H9 (cell line): ENCODE measurements at regions not wholly inside any gene's neighbourhood (a gene's known extent, or its start where the extent isn't known, plus 50 kb on each side); places are given as distances from the start of the nearest gene placed in this dataset.

ENCODE experiments used
- DNase-seq: peaks from one replicate; pipeline ENCODE4 v3.0.0-alpha.2; 2017
- H2AFZ ChIP-seq: one replicate; pipeline ENCODE4 v1.6.1; 2013; ENCODE audit warnings: mild to moderate bottlenecking, low read length, control low read depth, moderate library complexity
- H2AK5ac ChIP-seq: 2 replicates; pipeline ENCODE4 v1.6.1; 2013; ENCODE audit warnings: low read length, control low read depth, mixed read lengths; ENCODE audit not compliant: insufficient read length
- H2BK120ac ChIP-seq: one replicate; pipeline ENCODE4 v1.6.1; 2013; ENCODE audit warnings: low read depth, mild to moderate bottlenecking, low read length, control low read depth, inconsistent platforms; ENCODE audit not compliant: poor library complexity, severe bottlenecking
- H2BK12ac ChIP-seq: 2 replicates; pipeline ENCODE4 v1.6.1; 2013; ENCODE audit warnings: low read length, control low read depth, mixed read lengths, low read depth; ENCODE audit not compliant: insufficient read length
- H2BK15ac ChIP-seq: 2 replicates; pipeline ENCODE4 v1.6.1; 2013; ENCODE audit warnings: low read depth, low read length, control low read depth
- H2BK20ac ChIP-seq: one replicate; pipeline ENCODE4 v1.6.1; 2013; ENCODE audit warnings: low read depth, mild to moderate bottlenecking, low read length, control low read depth, inconsistent platforms; ENCODE audit not compliant: poor library complexity, severe bottlenecking
- H2BK5ac ChIP-seq: 2 replicates; pipeline ENCODE4 v1.6.1; 2013; ENCODE audit warnings: low read length, control low read depth, mixed read lengths; ENCODE audit not compliant: insufficient read length
- H3K14ac ChIP-seq: 2 replicates; pipeline ENCODE4 v1.6.1; 2013; ENCODE audit warnings: low read length, control low read depth; ENCODE audit not compliant: insufficient read depth
- H3K18ac ChIP-seq: 2 replicates; pipeline ENCODE4 v1.6.1; 2013; ENCODE audit warnings: low read depth, mild to moderate bottlenecking, mixed read lengths, low read length, control low read depth; ENCODE audit not compliant: insufficient read length
- H3K23ac ChIP-seq: 2 replicates; pipeline ENCODE4 v1.6.1; 2013; ENCODE audit warnings: low read length, control low read depth, mixed read lengths, low read depth; ENCODE audit not compliant: insufficient read length
- H3K23me2 ChIP-seq: 2 replicates; pipeline ENCODE4 v1.6.1; 2013; ENCODE audit warnings: low read depth, mild to moderate bottlenecking, mixed read lengths, low read length, control low read depth; ENCODE audit not compliant: insufficient read length, poor library complexity, severe bottlenecking
- H3K27ac ChIP-seq: 2 replicates; pipeline ENCODE4 v1.5.1; 2013; ENCODE audit warnings: low read length, control low read depth, mixed read lengths, low read depth; ENCODE audit not compliant: insufficient read length
- H3K27me3 ChIP-seq: 2 replicates; pipeline ENCODE4 v1.6.1; 2013; ENCODE audit warnings: low read length, control low read depth, inconsistent platforms; ENCODE audit not compliant: insufficient read depth
- H3K4ac ChIP-seq: 2 replicates; pipeline ENCODE4 v1.6.1; 2013; ENCODE audit warnings: low read depth, mild to moderate bottlenecking, control low read depth, inconsistent platforms, low read length, moderate library complexity
- H3K4me1 ChIP-seq: 2 replicates; pipeline ENCODE4 v1.6.1; 2013; ENCODE audit warnings: low read length, control low read depth, inconsistent platforms; ENCODE audit not compliant: insufficient read depth
- H3K4me2 ChIP-seq: 2 replicates; pipeline ENCODE4 v1.6.1; 2013; ENCODE audit warnings: low read length, control low read depth, mixed read lengths; ENCODE audit not compliant: insufficient read length, insufficient read depth
- H3K56ac ChIP-seq: 2 replicates; pipeline ENCODE4 v1.6.1; 2013; ENCODE audit warnings: low read depth, mild to moderate bottlenecking, mixed read lengths, low read length, control low read depth; ENCODE audit not compliant: insufficient read length
- H3K79me1 ChIP-seq: 2 replicates; pipeline ENCODE4 v1.6.1; 2013; ENCODE audit warnings: low read depth, mild to moderate bottlenecking, moderate library complexity, low read length, control low read depth, inconsistent platforms; ENCODE audit not compliant: insufficient read depth, poor library complexity, severe bottlenecking
- H3K79me2 ChIP-seq: 2 replicates; pipeline ENCODE4 v1.6.1; 2013; ENCODE audit warnings: low read length, control low read depth, inconsistent platforms; ENCODE audit not compliant: insufficient read depth
- H3K9ac ChIP-seq: 2 replicates; pipeline ENCODE4 v1.6.1; 2013; ENCODE audit warnings: low read length, control low read depth, mixed read lengths; ENCODE audit not compliant: insufficient read length; ENCODE audit errors: extremely low read depth
- H3K9me3 ChIP-seq: one replicate; pipeline ENCODE4 v1.6.1; 2013; ENCODE audit warnings: low read depth, low read length, inconsistent platforms; ENCODE audit not compliant: control insufficient read depth
- H3T11ph ChIP-seq: one replicate; pipeline ENCODE4 v1.6.1; 2013; ENCODE audit warnings: mild to moderate bottlenecking, low read length, control low read depth, inconsistent platforms
- H4K20me1 ChIP-seq: one replicate; pipeline ENCODE4 v1.6.1; 2013; ENCODE audit not compliant: control insufficient read depth, insufficient read length, insufficient read depth
- H4K5ac ChIP-seq: 2 replicates; pipeline ENCODE4 v1.6.1; 2013; ENCODE audit warnings: low read depth, mild to moderate bottlenecking, mixed read lengths, low read length, control low read depth; ENCODE audit not compliant: insufficient read length
- H4K8ac ChIP-seq: replicated peaks from 2 replicates; pipeline ENCODE4 v1.6.1; 2013; ENCODE audit warnings: low read length, control low read depth, mixed read lengths, low read depth; ENCODE audit not compliant: insufficient read length
- H4K91ac ChIP-seq: 2 replicates; pipeline ENCODE4 v1.6.1; 2013; ENCODE audit warnings: low read depth, mild to moderate bottlenecking, moderate library complexity, mixed read lengths, low read length, control low read depth; ENCODE audit not compliant: insufficient read length
- H3K27ac Mint-ChIP-seq, 3 experiments: 2 replicates in 2 of 3; 3 replicates in 1 of 3; pipeline ENCODE4 v1.8.0; 2020 to 2021; ENCODE audit warnings: mixed read lengths in 3 of 3, mild to moderate bottlenecking in 1 of 3, moderate library complexity in 1 of 3
- H3K27me3 Mint-ChIP-seq: 2 replicates; pipeline ENCODE4 v1.8.0; 2021; ENCODE audit warnings: low read depth, mild to moderate bottlenecking, moderate library complexity, mixed read lengths
- H3K36me3 Mint-ChIP-seq, 3 experiments: 2 replicates in 2 of 3; 3 replicates in 1 of 3; pipeline ENCODE4 v1.8.0; 2020 to 2021; ENCODE audit warnings: low read depth in 3 of 3, mixed read lengths in 3 of 3; ENCODE audit not compliant: insufficient read depth in 1 of 3
- H3K4me1 Mint-ChIP-seq, 2 experiments: 2 replicates each; pipeline ENCODE4 v1.8.0; 2020; ENCODE audit warnings: mixed read lengths in 2 of 2
- H3K4me3 Mint-ChIP-seq, 2 experiments: 2 replicates in 1 of 2; 3 replicates in 1 of 2; pipeline ENCODE4 v1.8.0; 2020 to 2021; ENCODE audit warnings: mild to moderate bottlenecking in 2 of 2, mixed read lengths in 2 of 2, moderate library complexity in 1 of 2
- H3K9me3 Mint-ChIP-seq, 2 experiments: 2 replicates in 1 of 2; 3 replicates in 1 of 2; pipeline ENCODE4 v1.8.0; 2020; ENCODE audit warnings: mild to moderate bottlenecking in 2 of 2, mixed read lengths in 2 of 2, moderate library complexity in 1 of 2
- WGBS: extraction: QIAGEN DNeasy Blood & Tissue Kit; methylation state at CpG from one replicate; pipeline ENCODE4 v1.1.7; 2013; ENCODE audit warnings: missing lambda C conversion rate, low lambda C conversion rate, mixed read lengths; ENCODE audit not compliant: insufficient read length; ENCODE audit errors: extremely low coverage; 5-methylcytosine and 5-hydroxymethylcytosine counted together
- TF ChIP-seq, protein P1 (sequence below): fragments of 200-600 bp; sonication (generic); conservative IDR thresholded peaks from 3 replicates; pipeline ENCODE4 v1.8.0; 2021; ENCODE audit warnings: antibody characterized with exemption, mild to moderate bottlenecking

DNA sequence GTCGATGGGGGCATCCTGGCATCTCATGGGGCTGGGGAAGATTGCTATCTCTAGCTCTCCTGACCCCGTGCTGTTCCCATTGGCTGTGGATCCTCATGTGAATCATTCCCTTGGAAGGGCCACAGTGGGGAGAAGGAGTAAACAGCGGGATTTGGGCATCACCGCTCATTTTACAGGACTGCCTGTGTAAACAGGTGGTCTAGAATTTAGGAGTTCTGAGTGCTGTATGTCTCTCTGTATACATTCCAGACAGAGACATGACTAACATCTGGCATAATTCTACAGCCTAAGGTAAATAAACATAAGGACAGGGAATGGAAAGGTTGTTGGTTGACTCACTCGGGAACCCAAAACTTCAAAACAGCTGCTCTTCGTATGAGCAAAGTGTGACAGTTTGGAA, 92.7 kb downstream of the COPS8 start:
- H3K23ac ChIP-seq: no peak overlapping the region
- TF ChIP-seq, protein P1, sequence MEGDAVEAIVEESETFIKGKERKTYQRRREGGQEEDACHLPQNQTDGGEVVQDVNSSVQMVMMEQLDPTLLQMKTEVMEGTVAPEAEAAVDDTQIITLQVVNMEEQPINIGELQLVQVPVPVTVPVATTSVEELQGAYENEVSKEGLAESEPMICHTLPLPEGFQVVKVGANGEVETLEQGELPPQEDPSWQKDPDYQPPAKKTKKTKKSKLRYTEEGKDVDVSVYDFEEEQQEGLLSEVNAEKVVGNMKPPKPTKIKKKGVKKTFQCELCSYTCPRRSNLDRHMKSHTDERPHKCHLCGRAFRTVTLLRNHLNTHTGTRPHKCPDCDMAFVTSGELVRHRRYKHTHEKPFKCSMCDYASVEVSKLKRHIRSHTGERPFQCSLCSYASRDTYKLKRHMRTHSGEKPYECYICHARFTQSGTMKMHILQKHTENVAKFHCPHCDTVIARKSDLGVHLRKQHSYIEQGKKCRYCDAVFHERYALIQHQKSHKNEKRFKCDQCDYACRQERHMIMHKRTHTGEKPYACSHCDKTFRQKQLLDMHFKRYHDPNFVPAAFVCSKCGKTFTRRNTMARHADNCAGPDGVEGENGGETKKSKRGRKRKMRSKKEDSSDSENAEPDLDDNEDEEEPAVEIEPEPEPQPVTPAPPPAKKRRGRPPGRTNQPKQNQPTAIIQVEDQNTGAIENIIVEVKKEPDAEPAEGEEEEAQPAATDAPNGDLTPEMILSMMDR: no peak
- H3K9me3 ChIP-seq: no peaks in the 10 kb centered on the region
- no peak overlapping the region for H2AK5ac ChIP-seq
- no peak overlapping the region for H3K27ac ChIP-seq
- no peaks in the 10 kb centered on the region for H3K23me2 ChIP-seq
- H4K20me1 ChIP-seq: no peaks in the 10 kb centered on the region
- no peak overlapping the region for H2BK12ac ChIP-seq
- Mint-ChIP-seq H3K9me3 (peaks cover 7 to 8% of the 10 kb centered on the region in 2 experiments; a peak in 3 of 5 replicates), H3K4me3 (no peak overlapping the region), H3K4me1 (no peaks in the 10 kb centered on the region), H3K27me3 (peaks cover 7% of the 10 kb centered on the region), H3K27ac (no peak overlapping the region), H3K36me3 (peaks cover 0 to 3% (median 0%) of the 10 kb centered on the region in 3 experiments; a peak in 1 of 7 replicates)
- no peaks in the 10 kb centered on the region for H3K4me1 ChIP-seq
- no peak overlapping the region for H3K14ac ChIP-seq
- no peak for DNase-seq
- H3K79me1 ChIP-seq: no peaks in the 10 kb centered on the region
- no peak overlapping the region for H3K18ac ChIP-seq
- H3K79me2 ChIP-seq: no peaks in the 10 kb centered on the region
- no peak overlapping the region for H2BK5ac ChIP-seq
- H2BK15ac ChIP-seq: no peak overlapping the region
- H3T11ph ChIP-seq: no peak overlapping the region
- no peak overlapping the region for H3K9ac ChIP-seq
- H3K27me3 ChIP-seq: no peaks in the 10 kb centered on the region
- H3K4me2 ChIP-seq: no peak overlapping the region
- no peak overlapping the region for H3K4ac ChIP-seq
- no peak overlapping the region for H4K5ac ChIP-seq
- H4K8ac ChIP-seq: no peak overlapping the region
- H3K56ac ChIP-seq: no peak overlapping the region
- no peak overlapping the region for H4K91ac ChIP-seq
- H2BK120ac ChIP-seq: no peak overlapping the region
- no CpG with 5 or more reads among the region's 6 CpGs for WGBS
- no peak overlapping the region for H2AFZ ChIP-seq
- no peak overlapping the region for H2BK20ac ChIP-seq
